Endodermal cell (in vitro differentiated cells): ENCODE measurements at regions not wholly inside any gene's neighbourhood (a gene's known extent, or its start where the extent isn't known, plus 50 kb on each side); places are given as distances from the start of the nearest gene placed in this dataset.

Source experiments
- DNase-seq: peaks from one replicate; pipeline ENCODE4 v3.0.0-alpha.2; 2017
- H3K27ac ChIP-seq: 2 replicates; pipeline ENCODE4 v1.5.1; 2013; ENCODE audit warnings: mild to moderate bottlenecking, low read depth, low read length, moderate library complexity
- H3K27me3 ChIP-seq: 2 replicates; pipeline ENCODE4 v1.6.1; 2013; ENCODE audit warnings: mild to moderate bottlenecking, low read length, moderate library complexity; ENCODE audit not compliant: insufficient read depth, control insufficient read depth, poor library complexity, severe bottlenecking
- H3K36me3 ChIP-seq: 2 replicates; pipeline ENCODE4 v1.7.0; 2013; ENCODE audit warnings: mild to moderate bottlenecking, low read length, moderate library complexity; ENCODE audit not compliant: control insufficient read depth, insufficient read depth
- H3K4me1 ChIP-seq: one replicate; pipeline ENCODE4 v1.7.0; 2013; ENCODE audit warnings: low read length; ENCODE audit not compliant: control insufficient read depth, insufficient read depth
- H3K4me3 ChIP-seq: 2 replicates; pipeline ENCODE4 v1.5.1; 2013; ENCODE audit warnings: mild to moderate bottlenecking, low read length, moderate library complexity
- H3K9ac ChIP-seq: 2 replicates; pipeline ENCODE4 v1.6.1; 2013; ENCODE audit warnings: mild to moderate bottlenecking, low read length, moderate library complexity; ENCODE audit not compliant: poor library complexity, severe bottlenecking; ENCODE audit errors: extremely low read depth
- H3K9me3 ChIP-seq: 2 replicates; pipeline ENCODE4 v1.6.1; 2013; ENCODE audit warnings: mild to moderate bottlenecking, low read length, moderate library complexity; ENCODE audit not compliant: control insufficient read depth
- H3K27ac Mint-ChIP-seq: 2 replicates; pipeline ENCODE4 v1.8.0; 2020; ENCODE audit warnings: mixed read lengths
- H3K27me3 Mint-ChIP-seq: 2 replicates; pipeline ENCODE4 v1.8.0; 2021; ENCODE audit warnings: mild to moderate bottlenecking, mixed read lengths; ENCODE audit not compliant: insufficient read depth
- H3K36me3 Mint-ChIP-seq: 2 replicates; pipeline ENCODE4 v1.8.0; 2020; ENCODE audit warnings: low read depth, mixed read lengths
- H3K4me1 Mint-ChIP-seq: 2 replicates; pipeline ENCODE4 v1.8.0; 2020; ENCODE audit warnings: mixed read lengths
- H3K4me3 Mint-ChIP-seq: 2 replicates; pipeline ENCODE4 v1.8.0; 2020; ENCODE audit warnings: mild to moderate bottlenecking, moderate library complexity, mixed read lengths
- H3K9me3 Mint-ChIP-seq: 2 replicates; pipeline ENCODE4 v1.8.0; 2020; ENCODE audit warnings: mild to moderate bottlenecking, mixed read lengths
- CTCF ChIP-seq: fragments of 200-600 bp; sonication (generic); conservative IDR thresholded peaks from 2 replicates; pipeline ENCODE4 v1.5.0; 2021; ENCODE audit warnings: antibody characterized with exemption, mild to moderate bottlenecking
- WGBS, 2 experiments: methylation state at CpG; one replicate each; pipeline versions ENCODE4 v1.1.5 to v1.1.7; 2013; ENCODE audit warnings: missing lambda C conversion rate in 2 of 2, mixed read lengths in 1 of 2; ENCODE audit not compliant: insufficient coverage in 1 of 2, insufficient read length in 1 of 2; 5-methylcytosine and 5-hydroxymethylcytosine counted together

- DNase-seq: no peak
- H3K36me3 Mint-ChIP-seq: no peaks in the 10 kb centered on the region
- no peaks in the 10 kb centered on the region for H3K36me3 ChIP-seq
- no peaks in the 10 kb centered on the region for H3K27me3 Mint-ChIP-seq
- no peaks in the 10 kb centered on the region for H3K9me3 ChIP-seq
- no peak overlapping the region for H3K4me3 Mint-ChIP-seq
- no peak overlapping the region for H3K27ac ChIP-seq
- H3K9ac ChIP-seq: no peak overlapping the region
- peaks cover 16% of the 10 kb centered on the region for H3K4me1 Mint-ChIP-seq
- no peak overlapping the region for H3K27ac Mint-ChIP-seq
- no peak overlapping the region for H3K4me3 ChIP-seq
- no peaks in the 10 kb centered on the region for H3K4me1 ChIP-seq
- no peak for TF ChIP-seq CTCF
- 83 to 89% methylated on average over 2 to 4 of the region's 4 CpGs for WGBS, 2 experiments
- peaks cover 9% of the 10 kb centered on the region for H3K9me3 Mint-ChIP-seq
- no peaks in the 10 kb centered on the region for H3K27me3 ChIP-seq
These were observed 645.2 kb upstream of the IGFBP3 start for GRCh38 chr7:46566097-46566774.

- Mint-ChIP-seq H3K4me1 (peaks cover 16% of the 10 kb centered on the region), H3K36me3 (no peaks in the 10 kb centered on the region), H3K4me3 (no peak overlapping the region), H3K9me3 (peaks cover 9% of the 10 kb centered on the region), H3K27me3 (no peaks in the 10 kb centered on the region), H3K27ac (no peak overlapping the region)
- no peaks in the 10 kb centered on the region for H3K27me3 ChIP-seq
- TF ChIP-seq CTCF: no peak
- H3K4me1 ChIP-seq: no peaks in the 10 kb centered on the region
- H3K27ac ChIP-seq: no peak overlapping the region
- WGBS, 2 experiments: 93 to 94% methylated on average over 2 to 5 of the region's 5 CpGs
- no peaks in the 10 kb centered on the region for H3K36me3 ChIP-seq
- no peaks in the 10 kb centered on the region for H3K9me3 ChIP-seq
- DNase-seq: no peak
- no peak overlapping the region for H3K9ac ChIP-seq
- H3K4me3 ChIP-seq: no peak overlapping the region
These were observed 644.4 kb upstream of the IGFBP3 start for GRCh38 chr7:46565253-46566096.

- Mint-ChIP-seq H3K27ac (no peak overlapping the region), H3K9me3 (peaks cover 9% of the 10 kb centered on the region), H3K27me3 (no peaks in the 10 kb centered on the region), H3K4me3 (no peak overlapping the region), H3K4me1 (no peaks in the 10 kb centered on the region), H3K36me3 (no peaks in the 10 kb centered on the region)
- DNase-seq: no peak
- Histone ChIP-seq H3K4me1 (no peaks in the 10 kb centered on the region), H3K27ac (no peak overlapping the region), H3K36me3 (no peaks in the 10 kb centered on the region), H3K27me3 (no peaks in the 10 kb centered on the region), H3K9me3 (no peaks in the 10 kb centered on the region), H3K4me3 (no peak overlapping the region), H3K9ac (no peak overlapping the region)
- TF ChIP-seq CTCF: no peak
- WGBS, 2 experiments: 93% methylated on average over 6 to 7 of the region's 7 CpGs
These were observed 638.2 kb upstream of the IGFBP3 start for GRCh38 chr7:46559194-46559832.
